Hepatocyte (in vitro differentiated cells): ENCODE measurements at regions not wholly inside any gene's neighbourhood (a gene's known extent, or its start where the extent isn't known, plus 50 kb on each side); places are given as distances from the start of the nearest gene placed in this dataset.

Experiments
- DNase-seq: peaks from one replicate; pipeline ENCODE4 v3.0.0-alpha.2; 2016; ENCODE audit warnings: low spot score
- H2AFZ ChIP-seq: fragments of 200-600 bp; sonication (generic); 2 replicates; pipeline ENCODE4 v1.6.0; 2016; ENCODE audit warnings: antibody characterized with exemption, mild to moderate bottlenecking
- H3K27ac ChIP-seq: fragments of 200-600 bp; sonication (generic); 2 replicates; pipeline ENCODE4 v1.5.1; 2016; ENCODE audit warnings: mild to moderate bottlenecking
- H3K27me3 ChIP-seq: fragments of 200-600 bp; sonication (generic); 2 replicates; pipeline ENCODE4 v1.6.1; 2016
- H3K36me3 ChIP-seq: fragments of 200-600 bp; sonication (generic); replicated peaks from 2 replicates; pipeline ENCODE4 v1.5.1; 2016; ENCODE audit warnings: low read depth; ENCODE audit not compliant: insufficient read depth
- H3K4me1 ChIP-seq: fragments of 200-600 bp; sonication (generic); 2 replicates; pipeline ENCODE4 v1.5.1; 2016; ENCODE audit warnings: mild to moderate bottlenecking, moderate library complexity; ENCODE audit not compliant: insufficient read depth
- H3K4me2 ChIP-seq: fragments of 200-600 bp; sonication (generic); 2 replicates; pipeline ENCODE4 v1.6.0; 2016
- H3K4me3 ChIP-seq: fragments of 200-600 bp; sonication (generic); 2 replicates; pipeline ENCODE4 v1.5.1; 2016; ENCODE audit warnings: mild to moderate bottlenecking
- H3K79me2 ChIP-seq: fragments of 200-600 bp; sonication (generic); 2 replicates; pipeline ENCODE4 v1.6.0; 2017; ENCODE audit warnings: mild to moderate bottlenecking
- H3K9me2 ChIP-seq: fragments of 200-600 bp; sonication (generic); replicated peaks from 2 replicates; pipeline ENCODE4 v1.6.0; 2017; ENCODE audit warnings: mild to moderate bottlenecking; ENCODE audit not compliant: insufficient read depth
- H3K9me3 ChIP-seq: fragments of 200-600 bp; sonication (generic); 2 replicates; pipeline ENCODE4 v1.5.1; 2016; ENCODE audit warnings: low read depth, mild to moderate bottlenecking
- H4K20me1 ChIP-seq: fragments of 200-600 bp; sonication (generic); 2 replicates; pipeline ENCODE4 v1.6.0; 2016; ENCODE audit warnings: mild to moderate bottlenecking; ENCODE audit not compliant: insufficient read depth, poor library complexity, severe bottlenecking
- EZH2 ChIP-seq: fragments of 200-600 bp; sonication (generic); IDR thresholded peaks from 2 replicates; pipeline ENCODE4 v1.6.1; 2016; ENCODE audit warnings: antibody characterized with exemption, mild to moderate bottlenecking, borderline replicate concordance
- EZH2phosphoT487 ChIP-seq: fragments of 200-600 bp; sonication (generic); IDR thresholded peaks from one replicate; pipeline ENCODE4 v1.6.1; 2018; ENCODE audit warnings: antibody characterized with exemption, mild to moderate bottlenecking, low read depth, moderate library complexity; ENCODE audit not compliant: unreplicated experiment, severe bottlenecking
- WGBS: methylation state at CpG from one replicate; pipeline ENCODE4 v1.1.6; 2016; ENCODE audit warnings: low lambda C conversion rate; ENCODE audit errors: missing lambda C conversion rate; 5-methylcytosine and 5-hydroxymethylcytosine counted together
- TF ChIP-seq, protein P1 (sequence below): fragments of 200-600 bp; sonication (generic); IDR thresholded peaks from 2 replicates; pipeline ENCODE4 v1.5.1; 2016; ENCODE audit warnings: antibody characterized with exemption, mild to moderate bottlenecking; ENCODE audit not compliant: poor library complexity

GRCh38 chr11:113567097-113567496 is 91.9 kb upstream of the DRD2 start:
- H3K27ac ChIP-seq: no peak overlapping the region
- no peaks in the 10 kb centered on the region for H3K27me3 ChIP-seq
- H3K4me2 ChIP-seq: no peak overlapping the region
- no peaks in the 10 kb centered on the region for H3K36me3 ChIP-seq
- TF ChIP-seq EZH2phosphoT487 (no peak), EZH2 (no peak)
- TF ChIP-seq, protein P1, sequence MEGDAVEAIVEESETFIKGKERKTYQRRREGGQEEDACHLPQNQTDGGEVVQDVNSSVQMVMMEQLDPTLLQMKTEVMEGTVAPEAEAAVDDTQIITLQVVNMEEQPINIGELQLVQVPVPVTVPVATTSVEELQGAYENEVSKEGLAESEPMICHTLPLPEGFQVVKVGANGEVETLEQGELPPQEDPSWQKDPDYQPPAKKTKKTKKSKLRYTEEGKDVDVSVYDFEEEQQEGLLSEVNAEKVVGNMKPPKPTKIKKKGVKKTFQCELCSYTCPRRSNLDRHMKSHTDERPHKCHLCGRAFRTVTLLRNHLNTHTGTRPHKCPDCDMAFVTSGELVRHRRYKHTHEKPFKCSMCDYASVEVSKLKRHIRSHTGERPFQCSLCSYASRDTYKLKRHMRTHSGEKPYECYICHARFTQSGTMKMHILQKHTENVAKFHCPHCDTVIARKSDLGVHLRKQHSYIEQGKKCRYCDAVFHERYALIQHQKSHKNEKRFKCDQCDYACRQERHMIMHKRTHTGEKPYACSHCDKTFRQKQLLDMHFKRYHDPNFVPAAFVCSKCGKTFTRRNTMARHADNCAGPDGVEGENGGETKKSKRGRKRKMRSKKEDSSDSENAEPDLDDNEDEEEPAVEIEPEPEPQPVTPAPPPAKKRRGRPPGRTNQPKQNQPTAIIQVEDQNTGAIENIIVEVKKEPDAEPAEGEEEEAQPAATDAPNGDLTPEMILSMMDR: no peak
- H4K20me1 ChIP-seq: no peaks in the 10 kb centered on the region
- H2AFZ ChIP-seq: no peak overlapping the region
- no peaks in the 10 kb centered on the region for H3K9me2 ChIP-seq
- WGBS: 90% methylated on average over 7 of the region's 7 CpGs
- DNase-seq: no peak
- H3K4me3 ChIP-seq: no peak overlapping the region
- peaks cover 14% of the 10 kb centered on the region for H3K4me1 ChIP-seq
- H3K9me3 ChIP-seq: no peaks in the 10 kb centered on the region
- H3K79me2 ChIP-seq: no peaks in the 10 kb centered on the region

DNA sequence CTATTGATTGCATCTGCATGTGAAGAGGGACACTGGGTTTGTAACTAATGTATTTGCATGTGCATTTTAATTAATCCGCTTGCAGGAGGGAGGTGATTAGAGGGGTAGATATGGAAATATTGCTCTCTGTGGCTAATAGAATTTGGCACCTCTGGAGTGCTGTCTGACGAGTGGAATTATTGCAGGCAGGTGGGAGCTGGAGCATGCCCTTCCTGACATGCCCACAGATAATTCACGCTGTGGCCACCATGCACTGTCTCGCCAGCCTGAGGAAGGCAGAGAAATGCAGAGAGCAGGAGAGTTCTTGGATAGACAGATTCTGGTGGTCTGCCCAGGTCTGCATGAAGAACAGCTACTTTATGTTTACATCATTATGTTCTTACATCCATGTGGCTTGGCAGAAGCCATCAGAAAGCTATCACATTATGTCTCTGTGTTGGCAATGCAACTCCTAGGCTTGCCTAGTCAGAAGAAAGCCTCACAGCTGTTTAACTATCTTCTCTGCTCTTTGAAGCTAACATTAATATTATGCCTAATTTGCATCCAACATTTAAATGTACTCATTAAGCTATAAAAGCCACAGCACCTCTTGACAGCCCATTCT is 89.4 kb upstream of the DRD2 start:
- H3K9me2 ChIP-seq: no peaks in the 10 kb centered on the region
- H2AFZ ChIP-seq: no peak overlapping the region
- no peak for DNase-seq
- peaks cover 8% of the 10 kb centered on the region for H3K4me1 ChIP-seq
- H3K36me3 ChIP-seq: no peaks in the 10 kb centered on the region
- TF ChIP-seq EZH2phosphoT487 (no peak), EZH2 (no peak)
- TF ChIP-seq, protein P1: no peak
- no peaks in the 10 kb centered on the region for H3K27me3 ChIP-seq
- H3K4me3 ChIP-seq: no peak overlapping the region
- H4K20me1 ChIP-seq: no peaks in the 10 kb centered on the region
- no peak overlapping the region for H3K4me2 ChIP-seq
- no peak overlapping the region for H3K27ac ChIP-seq
- WGBS: 85% methylated on average over 4 of the region's 4 CpGs
- H3K9me3 ChIP-seq: no peaks in the 10 kb centered on the region
- no peaks in the 10 kb centered on the region for H3K79me2 ChIP-seq

DNA sequence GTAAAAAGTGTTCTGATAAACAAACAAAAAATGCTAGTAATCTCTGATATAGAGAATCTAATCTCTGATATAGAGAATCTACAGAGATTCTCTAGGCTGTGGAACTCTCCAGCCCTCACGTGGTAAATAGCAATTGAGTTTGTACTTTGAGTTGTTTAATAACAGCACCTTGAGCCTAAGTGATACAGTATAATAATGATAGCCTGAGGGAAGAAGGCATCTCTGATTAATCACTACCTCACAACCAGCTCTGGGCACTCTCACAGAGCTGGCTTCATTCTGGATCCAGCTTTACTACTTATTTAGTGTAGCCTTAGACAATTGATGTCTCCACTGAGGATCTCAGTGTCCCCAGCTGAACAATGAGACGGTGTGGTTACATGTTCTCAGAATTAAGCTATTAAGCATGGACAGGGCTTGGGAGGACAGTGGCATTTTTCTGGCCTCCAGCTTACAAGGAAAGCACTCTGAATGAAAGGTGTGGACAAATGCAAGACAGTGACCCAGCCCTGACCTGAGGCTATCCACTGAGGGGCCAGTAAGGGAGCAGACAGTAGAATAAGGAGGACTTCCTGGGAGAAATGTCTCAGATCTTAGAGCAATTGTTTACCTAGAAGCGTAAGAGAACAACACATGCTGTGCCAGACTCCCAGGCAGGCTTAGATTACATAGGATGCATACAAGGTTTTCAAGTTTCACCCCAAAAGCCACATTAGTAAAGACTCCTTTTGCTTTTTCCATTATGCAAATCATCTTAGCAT is 88.7 kb upstream of the DRD2 start:
- Histone ChIP-seq H3K4me3 (no peak overlapping the region), H4K20me1 (no peaks in the 10 kb centered on the region), H2AFZ (no peak overlapping the region), H3K36me3 (no peaks in the 10 kb centered on the region), H3K27me3 (no peaks in the 10 kb centered on the region), H3K9me3 (no peaks in the 10 kb centered on the region), H3K27ac (no peak overlapping the region), H3K79me2 (no peaks in the 10 kb centered on the region), H3K9me2 (no peaks in the 10 kb centered on the region), H3K4me2 (no peak overlapping the region), H3K4me1 (peaks cover 8% of the 10 kb centered on the region)
- 60% methylated on average over 3 of the region's 3 CpGs for WGBS
- TF ChIP-seq EZH2phosphoT487 (no peak), EZH2 (no peak)
- TF ChIP-seq, protein P1: no peak
- DNase-seq: no peak
